ENCODE measurements at regions not wholly inside any gene's neighbourhood (a gene's known extent, or its start where the extent isn't known, plus 50 kb on each side); places are given as distances from the start of the nearest gene placed in this dataset.

DNA sequence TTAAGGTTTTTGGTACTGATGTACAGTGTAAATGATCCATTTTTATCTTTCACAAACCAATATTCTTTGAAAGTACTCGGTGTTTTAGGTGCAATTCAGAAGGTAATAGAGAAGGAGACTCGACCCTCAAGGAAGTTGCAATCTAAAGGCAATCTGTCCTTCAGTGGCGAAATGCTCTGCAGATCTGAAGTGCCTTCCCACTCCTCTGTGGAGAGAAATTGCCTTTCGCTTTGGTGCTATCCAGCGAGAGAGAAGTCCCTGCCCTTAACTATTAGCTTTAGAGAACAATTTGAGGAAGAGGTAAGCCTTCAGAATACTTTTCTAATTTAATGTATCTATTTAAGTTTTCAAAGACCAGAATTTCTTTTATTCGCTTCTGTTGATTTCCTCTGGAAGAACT is 371.8 kb upstream of the FANCL start:
- TF ChIP-seq NFRKB (IDR thresholded peaks at IDR 0.05), result no peak
- no peak for TF ChIP-seq ARNT (IDR thresholded peaks at IDR 0.05)
- no peak for TF ChIP-seq SP1 (IDR thresholded peaks at IDR 0.05)
- TF ChIP-seq FOXA1 (IDR thresholded peaks at IDR 0.05), result no peak
- TF ChIP-seq, protein P1, sequence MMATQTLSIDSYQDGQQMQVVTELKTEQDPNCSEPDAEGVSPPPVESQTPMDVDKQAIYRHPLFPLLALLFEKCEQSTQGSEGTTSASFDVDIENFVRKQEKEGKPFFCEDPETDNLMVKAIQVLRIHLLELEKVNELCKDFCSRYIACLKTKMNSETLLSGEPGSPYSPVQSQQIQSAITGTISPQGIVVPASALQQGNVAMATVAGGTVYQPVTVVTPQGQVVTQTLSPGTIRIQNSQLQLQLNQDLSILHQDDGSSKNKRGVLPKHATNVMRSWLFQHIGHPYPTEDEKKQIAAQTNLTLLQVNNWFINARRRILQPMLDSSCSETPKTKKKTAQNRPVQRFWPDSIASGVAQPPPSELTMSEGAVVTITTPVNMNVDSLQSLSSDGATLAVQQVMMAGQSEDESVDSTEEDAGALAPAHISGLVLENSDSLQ (IDR thresholded peaks at IDR 0.05), result no peak
- TF ChIP-seq BHLHE40 (IDR thresholded peaks at IDR 0.05; ENCODE audit: borderline replicate concordance), result no peak
- no peak for TF ChIP-seq FOXM1 (IDR thresholded peaks at IDR 0.05; ENCODE audit: borderline replicate concordance)

Data from HEK293T (cell line).